Sigmoid colon (tissue), 4 donors: ENCODE measurements at regions not wholly inside any gene's neighbourhood (a gene's known extent, or its start where the extent isn't known, plus 50 kb on each side); places are given as distances from the start of the nearest gene placed in this dataset.

Source experiments
- CTCF ChIP-seq, 4 experiments: fragments of 450-650 bp in 3 of 4; fragments of 200-600 bp in 1 of 4; IDR thresholded peaks; one replicate each; pipeline ENCODE4 v1.5.1; 2016 to 2019; ENCODE audit warnings: antibody characterized with exemption in 4 of 4, mild to moderate bottlenecking in 3 of 4, moderate library complexity in 2 of 4
- POLR2A ChIP-seq, 2 donors: fragments of 450-650 bp; IDR thresholded peaks; one replicate each; pipeline ENCODE4 v1.6.1; 2016; ENCODE audit warnings: antibody characterized with exemption in 2 of 2, mild to moderate bottlenecking in 2 of 2, moderate library complexity in 2 of 2
- POLR2AphosphoS5 ChIP-seq, 4 donors: sonication (generic); formaldehyde crosslinking; IDR thresholded peaks; one replicate each; pipeline ENCODE4 v1.6.1; 2017; ENCODE audit warnings: antibody characterized with exemption in 4 of 4

GRCh38 chr5:111563031-111563822 lies 50.9 kb upstream of the STARD4 start:
- TF ChIP-seq CTCF (IDR thresholded peaks at IDR 0.05) (no peak), POLR2AphosphoS5 (IDR thresholded peaks at IDR 0.05) (peak; percentile 45 to 85 (median 81)), POLR2A (IDR thresholded peaks at IDR 0.05) (no peak)
